GM13977 (cell line): ENCODE measurements at regions not wholly inside any gene's neighbourhood (a gene's known extent, or its start where the extent isn't known, plus 50 kb on each side); places are given as distances from the start of the nearest gene placed in this dataset.
A peak's percentile ranks its signal among the peaks of the same experiment; 100 is the strongest.
"Not testable (repeated sequence)": the region's sequence is repeated elsewhere in the genome, so short reads cannot be mapped to it uniquely, and the experiment has no call there.

Experiments
- DNase-seq: peaks from one replicate; pipeline ENCODE4 v3.0.0; 2012; ENCODE audit warnings: low spot score
- CTCF ChIP-seq: IDR thresholded peaks from 2 replicates; pipeline ENCODE4 v1.5.1; 2012; ENCODE audit warnings: mild to moderate bottlenecking, control low read depth; ENCODE audit not compliant: insufficient read depth; ENCODE audit errors: extremely low read depth, missing control alignments
- in situ Hi-C: fragments of 300-500 bp; cut with MboI; formaldehyde crosslinking; loops from one replicate; pipeline ENCODE4 v1.12.0; 2022; ENCODE audit warnings: low sequenced_read_pairs, low pct_unique_long_range_greater_than_20kb, mixed read lengths, inconsistent platforms; ENCODE audit not compliant: unreplicated experiment

- DNase-seq = peak; percentile 3
- TF ChIP-seq CTCF = no peak
- in situ Hi-C loops = no loop called here
These were observed 232.5 kb downstream of the SPATA31A1 start for GRCh38 chr9:39587844-39588499.

GRCh38 chr9:39588500-39589137, 233.2 kb downstream of the SPATA31A1 start:
- no peak for TF ChIP-seq CTCF
- DNase-seq = peak; percentile 2
- in situ Hi-C loops = no loop called here

- not testable (repeated sequence) for DNase-seq
These were observed 248.6 kb downstream of the SPATA31A1 start for GRCh38 chr9:39604089-39604488.

GRCh38 chr9:39611449-39612231, 256.2 kb downstream of the SPATA31A1 start:
- in situ Hi-C loops, DNase-seq: not testable (repeated sequence)

More at GRCh38 chr9:39604089-39604488, 248.6 kb downstream of the SPATA31A1 start:
- in situ Hi-C loops = not testable (repeated sequence)

GRCh38 chr9:39616480-39616879, 261.0 kb downstream of the SPATA31A1 start:
- DNase-seq, in situ Hi-C loops: not testable (repeated sequence)

GRCh38 chr9:39624048-39624447, 268.6 kb downstream of the SPATA31A1 start:
- in situ Hi-C loops, DNase-seq: not testable (repeated sequence)

GRCh38 chr9:39632071-39632470, 276.6 kb downstream of the SPATA31A1 start:
- DNase-seq = not testable (repeated sequence)

GRCh38 chr9:39649029-39649428, 293.6 kb downstream of the SPATA31A1 start:
- DNase-seq, in situ Hi-C loops: not testable (repeated sequence)

More at GRCh38 chr9:39632071-39632470, 276.6 kb downstream of the SPATA31A1 start:
- in situ Hi-C loops = not testable (repeated sequence)

- in situ Hi-C loops, DNase-seq: not testable (repeated sequence)
These were observed 301.6 kb downstream of the SPATA31A1 start for GRCh38 chr9:39656960-39657603.

GRCh38 chr9:39663020-39663419, 307.6 kb downstream of the SPATA31A1 start:
- DNase-seq, in situ Hi-C loops: not testable (repeated sequence)

- DNase-seq, in situ Hi-C loops: not testable (repeated sequence)
These were observed 308.2 kb downstream of the SPATA31A1 start for GRCh38 chr9:39663713-39664112.

GRCh38 chr9:39665020-39665419, 309.6 kb downstream of the SPATA31A1 start:
- DNase-seq, in situ Hi-C loops: not testable (repeated sequence)

- in situ Hi-C loops, DNase-seq: not testable (repeated sequence)
These were observed 319.2 kb downstream of the SPATA31A1 start for GRCh38 chr9:39674437-39675210.

GRCh38 chr9:39675211-39675553, 319.7 kb downstream of the SPATA31A1 start:
- in situ Hi-C loops, DNase-seq: not testable (repeated sequence)
